Ureter (tissue), 1 donor: ENCODE measurements at regions not wholly inside any gene's neighbourhood (a gene's known extent, or its start where the extent isn't known, plus 50 kb on each side); places are given as distances from the start of the nearest gene placed in this dataset.

Source experiments
- DNase-seq: peaks from one replicate; pipeline ENCODE4 v3.0.0-alpha.2; 2020; ENCODE audit warnings: low spot score
- donor health status: DM: yes; HTN: yes; CAD: no.

- no peak for DNase-seq
These were observed 166.4 kb upstream of the FAT1 start for GRCh38 chr4:186889876-186890643.

DNA sequence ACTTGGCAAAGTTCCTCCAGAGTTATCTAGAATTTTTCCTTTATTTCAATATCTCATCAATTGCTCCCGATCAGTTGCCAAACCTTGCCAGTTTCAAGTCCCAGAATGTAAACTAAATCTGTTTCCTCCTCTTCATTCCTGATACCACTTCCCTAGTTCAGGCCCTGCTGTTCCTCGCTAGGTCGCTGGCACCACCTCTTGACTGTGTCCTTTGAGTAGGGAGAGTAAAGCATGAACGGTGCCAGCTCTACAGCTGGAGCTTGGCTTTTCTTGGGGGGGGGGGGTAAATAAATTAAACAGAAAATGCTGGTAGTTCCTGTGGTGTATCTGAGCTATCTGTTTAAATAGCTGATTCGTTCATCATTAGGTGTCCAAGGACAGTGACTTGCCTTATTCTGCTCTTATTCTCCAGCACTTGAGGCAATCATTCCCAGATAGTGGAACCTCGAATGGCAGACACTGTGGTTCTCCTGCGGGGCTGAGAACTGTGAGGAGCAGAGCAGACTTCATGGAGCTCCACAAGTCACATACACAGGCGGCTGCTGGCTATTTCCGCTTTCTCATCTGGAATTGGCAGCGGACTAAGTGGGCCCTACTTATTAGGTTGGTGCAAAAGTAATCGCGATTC is 168.3 kb upstream of the FAT1 start:
- DNase-seq, result no peak

DNA sequence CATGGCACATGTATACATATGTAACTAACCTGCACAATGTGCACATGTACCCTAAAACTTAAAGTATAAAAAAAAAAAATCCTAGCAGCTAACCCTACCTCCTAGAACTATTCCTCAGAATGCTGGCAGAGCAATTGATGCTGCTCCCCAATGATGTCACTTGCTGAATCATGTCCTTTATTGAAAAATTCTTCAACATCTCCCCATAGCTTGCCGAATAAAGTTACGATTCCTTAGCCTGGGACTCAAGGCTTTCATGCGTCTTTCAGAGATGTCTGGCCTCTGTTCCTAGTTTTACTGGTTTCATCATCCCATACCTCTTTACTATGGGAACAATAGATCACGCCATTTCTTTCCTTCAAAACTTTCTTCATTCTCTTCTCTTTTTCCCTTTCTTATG is 174.7 kb upstream of the FAT1 start:
- DNase-seq, result no peak

DNA sequence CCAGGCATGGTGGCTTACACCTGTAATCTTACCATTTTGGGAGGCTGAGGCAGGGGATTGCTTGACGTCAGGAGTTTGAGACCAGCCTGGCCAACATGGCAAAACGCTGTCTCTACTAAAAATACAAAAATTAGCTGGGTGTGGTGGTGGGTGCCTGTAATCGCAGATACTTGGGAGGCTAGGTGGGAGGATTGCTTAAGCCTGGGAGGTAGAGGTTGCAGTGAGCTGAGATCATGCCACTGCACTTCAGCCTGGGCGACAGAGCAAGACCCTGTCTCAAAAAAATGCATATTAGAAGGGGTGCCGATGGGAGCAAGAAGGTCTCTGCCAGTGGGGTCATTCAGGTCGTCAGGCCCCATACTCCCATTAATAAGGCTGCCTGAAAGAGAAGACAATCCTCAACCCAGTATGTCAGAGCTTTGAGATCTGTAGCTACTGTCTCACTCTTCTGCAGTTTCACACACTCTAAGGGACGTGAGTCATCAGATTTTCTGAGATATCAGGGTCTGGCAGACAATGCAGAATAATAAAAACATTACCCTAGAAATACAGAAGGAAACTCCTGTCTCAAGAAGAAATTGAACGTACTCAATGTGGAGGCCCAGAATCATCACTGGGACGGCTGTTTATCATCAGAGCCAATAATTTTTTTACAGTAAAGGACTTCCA is 176.7 kb upstream of the FAT1 start:
- no peak for DNase-seq

DNA sequence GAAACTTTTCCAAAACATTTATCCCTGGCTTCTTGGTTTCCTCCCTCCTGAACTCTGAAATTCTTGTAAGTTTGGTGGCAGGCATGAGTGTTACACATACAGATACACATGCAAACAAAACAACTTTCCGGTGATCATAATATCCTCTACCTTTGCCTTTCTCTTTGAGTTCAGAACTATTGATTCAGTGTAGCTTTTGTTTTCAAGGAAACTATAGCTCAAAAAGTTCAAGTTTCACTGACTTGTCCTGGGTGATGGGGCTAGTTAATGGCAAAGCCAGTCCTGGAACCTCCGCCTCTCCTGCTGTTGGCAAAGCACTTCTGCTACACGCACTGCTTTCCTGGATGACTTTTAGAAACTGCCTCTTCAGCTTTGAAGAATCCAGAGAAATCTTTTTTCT is 177.3 kb upstream of the FAT1 start:
- no peak for DNase-seq

DNA sequence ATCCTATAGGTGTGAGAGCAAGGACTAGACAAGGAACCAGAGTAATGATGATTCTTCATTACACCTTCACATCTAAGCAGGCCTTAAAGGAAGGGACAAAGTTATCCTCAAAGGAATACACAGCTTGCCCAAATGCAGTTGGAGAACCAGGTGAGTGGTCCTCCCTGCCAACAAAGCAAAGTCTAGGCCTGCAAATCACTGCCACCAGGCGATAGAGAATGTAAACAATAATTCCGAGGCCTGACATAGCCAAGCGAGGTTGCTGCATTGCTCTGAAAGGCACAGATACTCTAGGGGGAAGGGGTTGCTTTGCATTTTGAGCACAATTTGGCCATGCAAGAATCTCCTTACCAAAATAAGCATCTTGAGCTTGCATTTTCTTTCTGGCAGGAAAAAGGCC is 178.2 kb upstream of the FAT1 start:
- no peak for DNase-seq

GRCh38 chr4:186902361-186902760 is 178.7 kb upstream of the FAT1 start:
- DNase-seq, result no peak

DNA sequence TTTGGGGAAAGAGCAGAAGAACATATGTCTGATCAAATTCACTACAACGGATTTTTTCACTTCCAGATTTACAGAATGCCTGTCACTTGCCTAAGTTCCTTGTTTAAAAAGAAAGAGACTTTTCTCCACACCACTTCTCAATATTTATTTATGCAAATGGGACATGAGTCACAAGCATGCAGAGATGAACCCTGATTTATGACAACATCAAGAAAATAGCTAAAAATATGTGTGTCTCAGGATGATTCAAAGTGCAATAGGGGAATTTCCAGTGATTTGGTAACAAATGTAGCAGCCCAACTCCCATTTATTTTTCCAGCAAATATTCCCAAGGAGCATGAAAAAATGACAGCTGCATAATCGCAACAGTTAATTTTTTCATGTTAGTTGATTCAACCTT is 180.4 kb upstream of the FAT1 start:
- DNase-seq, result no peak

DNA sequence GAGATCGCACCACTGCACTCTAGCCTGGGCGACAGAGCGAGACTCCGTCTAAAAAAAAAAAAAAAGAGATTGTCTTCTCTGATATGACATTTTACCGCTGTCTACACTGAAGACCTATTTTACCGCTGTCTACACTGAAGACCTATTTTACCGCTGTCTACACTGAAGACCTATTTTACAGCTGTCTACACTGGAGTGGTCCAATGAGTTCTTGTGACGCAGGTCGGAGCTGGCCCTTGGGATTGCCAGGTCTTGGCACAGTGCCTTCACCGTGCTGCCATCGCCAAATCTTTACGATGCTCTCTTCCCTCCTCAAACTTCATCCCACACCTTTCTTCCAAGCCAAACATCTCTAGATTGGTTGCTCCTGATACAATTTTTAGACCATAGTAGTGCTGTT is 183.1 kb upstream of the FAT1 start:
- DNase-seq, result no peak

DNA sequence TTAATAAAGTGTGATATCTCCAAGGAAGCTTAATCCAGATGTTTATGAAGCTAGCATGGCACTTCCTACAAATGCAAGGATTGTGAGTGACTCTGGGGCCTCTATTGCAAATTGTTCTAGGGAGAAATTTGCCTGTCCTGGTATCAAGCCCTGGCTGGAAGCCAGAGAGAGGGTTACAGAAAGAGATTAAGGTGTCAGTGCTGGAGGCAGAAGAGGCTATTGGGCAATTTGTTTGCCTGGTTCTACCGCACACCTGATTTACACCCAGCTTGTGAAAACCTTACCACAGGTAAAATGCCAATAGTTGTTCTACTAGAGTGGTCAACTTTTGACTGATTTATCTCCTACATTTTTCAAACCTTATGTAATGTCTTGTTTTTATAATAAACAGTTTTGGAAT is 186.7 kb upstream of the FAT1 start:
- DNase-seq, result no peak

DNA sequence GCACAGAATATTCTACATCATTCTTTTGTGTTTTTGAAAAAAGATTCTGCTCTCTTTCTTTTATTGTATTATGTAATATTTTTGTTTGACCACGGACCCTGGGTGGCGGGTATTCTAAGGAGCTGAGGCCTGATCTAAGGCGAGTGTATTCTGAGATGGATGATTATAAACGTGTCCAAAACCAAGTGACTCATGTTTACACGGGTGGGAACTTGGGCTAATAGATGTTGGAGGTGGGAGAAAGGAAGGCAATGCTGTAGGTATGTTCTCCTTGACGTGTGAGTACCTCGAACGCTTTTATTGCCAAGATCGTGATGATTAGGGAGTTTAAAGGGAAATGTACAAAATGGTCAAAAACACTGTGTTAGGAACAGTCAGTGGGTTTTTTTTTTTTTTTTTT is 188.9 kb upstream of the FAT1 start:
- DNase-seq, result no peak

DNA sequence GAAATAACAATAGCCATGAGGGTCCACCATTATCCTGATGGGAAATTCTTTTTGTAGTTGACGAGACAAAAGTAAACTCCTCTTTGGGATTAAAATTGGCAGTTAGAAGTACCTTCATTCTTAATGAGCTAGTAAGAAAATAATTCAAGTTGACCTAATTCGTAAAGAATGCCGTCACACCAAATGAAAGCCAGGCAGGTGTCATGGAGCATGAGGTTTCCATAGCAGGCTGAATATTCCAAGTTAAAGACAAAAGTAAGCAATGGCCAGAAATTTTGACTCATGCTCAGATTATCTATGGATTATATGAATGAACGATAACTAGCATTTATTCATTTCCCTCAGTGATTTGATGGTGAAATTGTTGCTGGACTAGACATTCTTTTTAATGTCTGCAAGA is 192.2 kb upstream of the FAT1 start:
- DNase-seq, result no peak

- no peak for DNase-seq
These were observed 193.5 kb upstream of the FAT1 start for GRCh38 chr4:186917136-186917535.

GRCh38 chr4:186918466-186918865 is 194.8 kb upstream of the FAT1 start:
- no peak for DNase-seq

DNA sequence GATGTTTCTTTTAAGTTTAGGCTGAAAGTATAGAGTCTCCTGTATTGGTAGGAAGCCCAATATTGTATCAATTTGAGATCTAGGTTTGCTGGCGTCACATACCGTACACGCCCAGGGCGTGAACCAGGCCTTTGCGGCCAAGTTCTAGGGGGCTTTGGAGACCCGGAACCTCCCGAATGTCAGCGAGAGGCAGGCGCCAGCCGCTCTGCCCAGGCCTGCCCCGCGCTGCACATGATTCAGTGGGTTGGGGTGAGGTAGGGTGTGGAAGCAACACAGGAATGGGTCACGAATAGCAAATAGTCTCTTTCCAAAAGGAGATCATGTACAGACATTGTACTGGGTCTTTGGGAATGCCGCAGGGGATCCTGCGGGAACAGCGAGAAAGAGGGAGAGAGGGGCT is 195.7 kb upstream of the FAT1 start:
- no peak for DNase-seq

GRCh38 chr4:186920483-186920882 is 196.8 kb upstream of the FAT1 start:
- DNase-seq, result no peak

GRCh38 chr4:186920992-186921391 is 197.3 kb upstream of the FAT1 start:
- no peak for DNase-seq

GRCh38 chr4:186924723-186925122 is 201.1 kb upstream of the FAT1 start:
- no peak for DNase-seq

- no peak for DNase-seq
These were observed 204.0 kb upstream of the FAT1 start for GRCh38 chr4:186927624-186928023.

GRCh38 chr4:186930024-186930423 is 206.4 kb upstream of the FAT1 start:
- no peak for DNase-seq

GRCh38 chr4:186931519-186931918 is 207.9 kb upstream of the FAT1 start:
- DNase-seq, result no peak

DNA sequence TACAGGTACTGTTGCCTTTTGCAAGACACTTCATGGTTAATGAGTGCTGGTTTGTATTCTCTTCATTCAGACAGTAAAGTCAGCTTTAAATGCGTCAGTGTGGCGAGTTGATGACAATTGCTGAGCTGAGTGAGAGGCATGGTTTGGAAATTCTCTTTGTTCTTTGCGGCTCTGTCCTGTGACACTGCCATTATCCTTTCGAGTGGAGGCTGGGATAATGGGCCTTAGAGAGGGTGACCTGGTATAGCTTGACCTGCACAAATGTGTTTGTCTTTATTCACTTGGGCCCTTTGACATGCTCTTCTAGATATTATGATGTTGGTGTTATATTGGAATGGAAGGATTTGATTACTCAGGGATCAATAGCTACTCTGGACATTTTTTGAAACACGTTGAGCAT is 208.5 kb upstream of the FAT1 start:
- no peak for DNase-seq

GRCh38 chr4:186932631-186933187 is 209.1 kb upstream of the FAT1 start:
- no peak for DNase-seq
